Body of pancreas (tissue), 4 donors: ENCODE measurements at regions not wholly inside any gene's neighbourhood (a gene's known extent, or its start where the extent isn't known, plus 50 kb on each side); places are given as distances from the start of the nearest gene placed in this dataset.

Source experiments
- POLR2A ChIP-seq, 3 donors: fragments of 450-650 bp; IDR thresholded peaks; one replicate each; pipeline ENCODE4 v1.6.1; 2016; ENCODE audit warnings: antibody characterized with exemption in 3 of 3, mild to moderate bottlenecking in 2 of 3
- TF ChIP-seq, protein P1 (sequence below), 7 experiments: fragments of 450-650 bp in 4 of 7; fragments of 200-600 bp in 3 of 7; sonication (generic) in 3 of 7; IDR thresholded peaks; one replicate each; pipeline ENCODE4 v1.5.1; 2016 to 2019; ENCODE audit warnings: antibody characterized with exemption in 7 of 7

DNA sequence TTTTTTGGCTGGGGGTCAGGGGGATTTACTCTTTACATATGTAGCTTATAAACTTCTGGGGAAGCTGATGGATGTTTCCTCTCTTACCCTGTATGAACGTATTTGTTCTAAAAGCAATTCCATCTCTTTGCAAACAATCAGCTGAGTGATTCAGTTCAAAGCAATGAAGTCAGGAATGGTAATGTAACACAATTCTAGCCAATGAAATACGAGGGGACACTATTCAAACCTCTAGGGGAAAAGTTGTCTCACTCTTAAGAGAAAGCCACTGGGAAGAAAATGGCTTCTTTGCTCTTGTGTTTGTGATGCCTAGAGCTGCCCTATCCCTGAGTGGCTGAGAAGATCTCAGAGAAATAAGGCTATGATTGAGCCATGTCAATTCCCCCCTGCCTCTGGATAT lies 134.8 kb upstream of the SEMA3C start:
- TF ChIP-seq, protein P1, sequence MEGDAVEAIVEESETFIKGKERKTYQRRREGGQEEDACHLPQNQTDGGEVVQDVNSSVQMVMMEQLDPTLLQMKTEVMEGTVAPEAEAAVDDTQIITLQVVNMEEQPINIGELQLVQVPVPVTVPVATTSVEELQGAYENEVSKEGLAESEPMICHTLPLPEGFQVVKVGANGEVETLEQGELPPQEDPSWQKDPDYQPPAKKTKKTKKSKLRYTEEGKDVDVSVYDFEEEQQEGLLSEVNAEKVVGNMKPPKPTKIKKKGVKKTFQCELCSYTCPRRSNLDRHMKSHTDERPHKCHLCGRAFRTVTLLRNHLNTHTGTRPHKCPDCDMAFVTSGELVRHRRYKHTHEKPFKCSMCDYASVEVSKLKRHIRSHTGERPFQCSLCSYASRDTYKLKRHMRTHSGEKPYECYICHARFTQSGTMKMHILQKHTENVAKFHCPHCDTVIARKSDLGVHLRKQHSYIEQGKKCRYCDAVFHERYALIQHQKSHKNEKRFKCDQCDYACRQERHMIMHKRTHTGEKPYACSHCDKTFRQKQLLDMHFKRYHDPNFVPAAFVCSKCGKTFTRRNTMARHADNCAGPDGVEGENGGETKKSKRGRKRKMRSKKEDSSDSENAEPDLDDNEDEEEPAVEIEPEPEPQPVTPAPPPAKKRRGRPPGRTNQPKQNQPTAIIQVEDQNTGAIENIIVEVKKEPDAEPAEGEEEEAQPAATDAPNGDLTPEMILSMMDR (IDR thresholded peaks at IDR 0.05), result no peak
- TF ChIP-seq POLR2A (IDR thresholded peaks at IDR 0.05), result no peak
